Activated T-cell treated with anti-CD3 and anti-CD28 coated beads, Interleukin-2, amount 50 U/mL, for 4 hours (primary cell): ENCODE measurements at regions not wholly inside any gene's neighbourhood (a gene's known extent, or its start where the extent isn't known, plus 50 kb on each side); places are given as distances from the start of the nearest gene placed in this dataset.

ENCODE experiments used
- ATAC-seq, 2 donors: fragments of 200-7000 bp; cut with Tn5 transposase; one replicate each; pipeline ENCODE4 v1.10.0; 2021
- DNase-seq: peaks from one replicate; pipeline ENCODE4 v3.0.0-alpha.2; 2020
- H3K27me3 Mint-ChIP-seq: one replicate; pipeline ENCODE4 v1.8.0; 2021; ENCODE audit warnings: low read depth, mixed read lengths
- H3K36me3 Mint-ChIP-seq: one replicate; pipeline ENCODE4 v1.8.0; 2022; ENCODE audit warnings: mixed read lengths; ENCODE audit not compliant: insufficient read depth
- H3K4me1 Mint-ChIP-seq: one replicate; pipeline ENCODE4 v1.8.0; 2021; ENCODE audit warnings: low read depth, mixed read lengths
- H3K4me3 Mint-ChIP-seq: one replicate; pipeline ENCODE4 v1.8.0; 2021; ENCODE audit warnings: mild to moderate bottlenecking, moderate library complexity, mixed read lengths
- H3K9me3 Mint-ChIP-seq: one replicate; pipeline ENCODE4 v1.8.0; 2021; ENCODE audit warnings: mixed read lengths

- Mint-ChIP-seq H3K9me3 (no peaks in the 10 kb centered on the region), H3K4me1 (peaks cover 13% of the 10 kb centered on the region), H3K27me3 (no peaks in the 10 kb centered on the region), H3K4me3 (no peak overlapping the region), H3K36me3 (no peaks in the 10 kb centered on the region)
- DNase-seq (no peak), ATAC-seq (no peak)
Observed at GRCh38 chr13:104979281-104980030, 1556.0 kb downstream of the EFNB2 start.

- ATAC-seq (no peak), DNase-seq (no peak)
- no peaks in the 10 kb centered on the region for H3K27me3 Mint-ChIP-seq
- no peaks in the 10 kb centered on the region for H3K4me1 Mint-ChIP-seq
- no peak overlapping the region for H3K4me3 Mint-ChIP-seq
- H3K36me3 Mint-ChIP-seq: no peaks in the 10 kb centered on the region
- no peaks in the 10 kb centered on the region for H3K9me3 Mint-ChIP-seq
Observed at GRCh38 chr13:104976986-104977385, 1558.5 kb downstream of the EFNB2 start.

DNA sequence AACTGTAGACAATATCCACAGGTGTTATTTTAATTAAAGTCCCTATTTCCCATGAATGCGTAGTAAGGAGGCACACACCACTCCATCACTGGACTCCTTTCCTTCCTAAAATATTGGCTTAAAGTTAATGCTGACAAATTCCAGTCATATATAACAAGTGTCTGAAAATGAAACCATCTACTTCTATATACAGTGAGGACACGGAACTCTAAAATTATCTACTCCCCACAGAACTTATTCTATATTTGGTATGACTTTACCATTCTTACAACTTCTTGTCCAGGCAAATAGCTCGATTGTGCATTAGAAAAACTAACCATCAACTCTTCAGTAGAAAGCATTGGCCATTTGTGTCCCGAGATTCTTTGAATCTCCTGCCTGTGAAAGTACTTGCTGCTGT lies 1560.2 kb downstream of the EFNB2 start:
- H3K4me1 Mint-ChIP-seq: no peaks in the 10 kb centered on the region
- H3K27me3 Mint-ChIP-seq: no peaks in the 10 kb centered on the region
- ATAC-seq (no peak), DNase-seq (no peak)
- no peaks in the 10 kb centered on the region for H3K36me3 Mint-ChIP-seq
- no peak overlapping the region for H3K4me3 Mint-ChIP-seq
- no peaks in the 10 kb centered on the region for H3K9me3 Mint-ChIP-seq

GRCh38 chr13:104968876-104969275 lies 1566.6 kb downstream of the EFNB2 start:
- no peak overlapping the region for H3K4me3 Mint-ChIP-seq
- no peaks in the 10 kb centered on the region for H3K9me3 Mint-ChIP-seq
- H3K4me1 Mint-ChIP-seq: no peaks in the 10 kb centered on the region
- no peak for DNase-seq
- no peaks in the 10 kb centered on the region for H3K36me3 Mint-ChIP-seq
- H3K27me3 Mint-ChIP-seq: no peaks in the 10 kb centered on the region
- no peak for ATAC-seq

- no peaks in the 10 kb centered on the region for H3K9me3 Mint-ChIP-seq
- no peaks in the 10 kb centered on the region for H3K4me1 Mint-ChIP-seq
- H3K4me3 Mint-ChIP-seq: no peak overlapping the region
- H3K36me3 Mint-ChIP-seq: no peaks in the 10 kb centered on the region
- DNase-seq: no peak
- no peak for ATAC-seq
- H3K27me3 Mint-ChIP-seq: no peaks in the 10 kb centered on the region
Observed at GRCh38 chr13:104967836-104968630, 1567.4 kb downstream of the EFNB2 start.

GRCh38 chr13:104967376-104967775 lies 1568.1 kb downstream of the EFNB2 start:
- no peak for DNase-seq
- H3K36me3 Mint-ChIP-seq: no peaks in the 10 kb centered on the region
- no peaks in the 10 kb centered on the region for H3K27me3 Mint-ChIP-seq
- H3K4me1 Mint-ChIP-seq: no peaks in the 10 kb centered on the region
- H3K4me3 Mint-ChIP-seq: no peak overlapping the region
- H3K9me3 Mint-ChIP-seq: no peaks in the 10 kb centered on the region
- no peak for ATAC-seq

DNA sequence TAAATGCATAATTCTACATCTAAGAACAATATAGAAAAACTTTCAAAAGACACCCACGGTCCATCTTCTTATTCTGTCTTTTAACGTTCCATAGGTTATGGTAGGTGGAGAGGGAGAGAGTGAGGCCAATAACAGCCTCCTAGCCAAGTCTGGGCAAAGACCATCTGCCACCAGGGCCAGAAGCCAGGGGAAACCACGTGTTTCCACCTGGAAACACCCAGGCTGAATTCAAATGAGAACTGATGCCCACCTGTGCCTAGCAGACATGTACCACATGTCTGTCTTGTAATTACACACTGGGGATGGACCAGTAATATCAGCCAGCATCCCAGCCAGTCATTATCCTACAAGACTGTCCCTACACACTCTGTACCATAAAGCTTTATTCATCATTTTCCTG lies 1573.1 kb downstream of the EFNB2 start:
- Mint-ChIP-seq H3K36me3 (no peaks in the 10 kb centered on the region), H3K27me3 (no peaks in the 10 kb centered on the region), H3K9me3 (no peaks in the 10 kb centered on the region), H3K4me1 (no peaks in the 10 kb centered on the region), H3K4me3 (no peak overlapping the region)
- no peak for DNase-seq
- no peak for ATAC-seq

DNA sequence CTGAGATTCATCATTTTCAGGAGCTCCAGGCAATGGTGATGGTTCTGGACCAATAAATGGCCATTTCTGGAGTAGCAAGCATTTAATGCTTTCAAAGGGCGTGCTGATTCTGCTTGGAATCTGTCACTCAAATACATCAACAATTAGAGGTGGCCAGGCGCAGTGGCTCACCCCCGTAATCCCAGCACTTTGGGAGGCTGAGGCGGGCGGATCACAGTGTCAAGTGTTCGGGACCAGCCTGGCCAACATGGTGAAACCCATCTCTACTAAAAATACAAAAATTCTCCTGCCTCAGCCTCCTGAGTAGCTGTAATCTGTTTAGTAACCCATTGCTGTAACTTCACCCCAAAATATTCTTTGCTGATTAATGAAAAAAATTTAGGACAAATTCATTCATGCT lies 1574.2 kb downstream of the EFNB2 start:
- Mint-ChIP-seq H3K4me1 (no peaks in the 10 kb centered on the region), H3K36me3 (no peaks in the 10 kb centered on the region), H3K27me3 (no peaks in the 10 kb centered on the region), H3K4me3 (no peak overlapping the region), H3K9me3 (no peaks in the 10 kb centered on the region)
- ATAC-seq (no peak), DNase-seq (no peak)

DNA sequence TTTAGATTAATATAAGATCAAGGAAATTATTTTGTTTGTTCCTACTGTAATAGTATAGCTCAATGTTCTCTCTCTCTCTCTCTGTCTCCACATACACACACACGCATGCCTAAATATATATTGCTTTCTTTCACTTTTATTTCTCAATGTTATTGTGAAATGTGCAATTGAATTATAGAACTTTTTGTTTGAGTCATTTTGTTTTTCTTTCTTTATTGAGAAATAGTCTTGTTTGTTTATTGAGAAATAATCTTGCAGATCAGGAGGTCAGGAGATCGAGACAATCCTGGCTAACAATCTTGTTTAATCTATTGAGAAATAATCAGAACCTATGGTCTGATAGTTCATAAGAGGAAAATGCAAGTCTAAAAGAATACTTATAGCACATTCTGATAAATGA lies 1581.3 kb downstream of the EFNB2 start:
- ATAC-seq (no peak), DNase-seq (no peak)
- Mint-ChIP-seq H3K36me3 (no peaks in the 10 kb centered on the region), H3K4me3 (no peak overlapping the region), H3K27me3 (no peaks in the 10 kb centered on the region), H3K4me1 (no peaks in the 10 kb centered on the region), H3K9me3 (no peaks in the 10 kb centered on the region)

DNA sequence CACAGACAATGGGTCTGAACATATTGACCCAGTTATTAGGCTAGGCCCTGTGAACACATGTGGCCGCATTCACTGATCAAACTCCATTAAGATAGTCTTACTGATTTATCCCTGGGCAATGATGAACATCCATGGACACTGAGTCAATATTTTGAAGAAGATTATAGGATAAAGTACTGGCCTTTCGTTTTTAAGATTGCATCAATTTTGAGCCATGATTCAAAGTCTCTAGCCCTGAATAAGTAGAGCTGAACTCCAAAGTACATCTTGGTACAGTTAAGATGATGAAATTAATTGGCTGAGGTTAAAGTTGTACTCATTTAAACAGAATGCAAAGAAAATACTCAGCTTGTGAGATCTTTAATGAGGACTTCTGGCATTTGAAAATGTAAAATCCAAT lies 1581.9 kb downstream of the EFNB2 start:
- H3K27me3 Mint-ChIP-seq: no peaks in the 10 kb centered on the region
- no peaks in the 10 kb centered on the region for H3K36me3 Mint-ChIP-seq
- no peaks in the 10 kb centered on the region for H3K4me1 Mint-ChIP-seq
- H3K4me3 Mint-ChIP-seq: no peak overlapping the region
- no peak for ATAC-seq
- DNase-seq: no peak
- H3K9me3 Mint-ChIP-seq: no peaks in the 10 kb centered on the region

DNA sequence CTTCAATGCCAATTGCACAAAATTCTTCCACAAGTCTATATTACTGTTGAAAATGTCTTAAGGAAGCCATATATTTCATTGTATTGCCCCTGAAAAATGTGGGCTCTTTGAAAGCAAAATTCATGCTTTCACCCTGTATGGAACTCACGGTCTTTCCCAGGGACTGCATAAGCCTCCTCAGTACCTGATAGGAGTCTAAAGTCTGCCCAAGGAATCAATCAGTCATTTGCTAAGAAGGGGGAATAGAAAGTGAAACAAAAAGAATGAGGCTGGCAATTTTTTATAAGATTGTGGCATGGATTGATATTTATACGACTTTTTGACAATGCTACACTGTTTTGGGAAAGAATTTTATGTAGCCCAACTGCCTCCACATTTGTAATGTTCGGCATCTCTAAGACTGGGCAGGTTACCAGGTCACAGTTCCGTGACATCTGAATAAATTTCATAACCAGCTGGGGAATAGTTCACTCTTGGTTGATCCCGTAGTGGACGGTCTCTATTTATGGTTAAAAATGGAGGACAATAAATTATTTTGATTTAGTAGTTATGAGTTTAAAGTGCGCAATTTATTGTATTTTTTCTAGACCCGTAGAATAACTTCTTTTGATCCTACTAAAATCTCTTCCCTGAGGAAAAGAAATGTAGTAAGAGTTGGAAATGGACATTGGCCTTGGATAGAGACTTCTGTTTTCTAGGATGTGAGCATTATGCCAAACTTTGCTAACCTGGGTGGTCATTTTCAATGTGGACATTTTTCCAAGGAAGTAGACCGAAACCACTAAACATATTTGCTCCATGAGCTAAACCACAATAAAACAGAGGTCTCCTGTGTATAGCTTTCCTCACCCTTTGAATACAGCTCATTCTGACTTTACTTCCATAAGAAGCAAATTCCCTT lies 1585.4 kb downstream of the EFNB2 start:
- DNase-seq (no peak), ATAC-seq (no peak)
- H3K9me3 Mint-ChIP-seq: no peaks in the 10 kb centered on the region
- H3K27me3 Mint-ChIP-seq: no peaks in the 10 kb centered on the region
- H3K36me3 Mint-ChIP-seq: no peaks in the 10 kb centered on the region
- no peaks in the 10 kb centered on the region for H3K4me1 Mint-ChIP-seq
- H3K4me3 Mint-ChIP-seq: no peak overlapping the region

GRCh38 chr13:104944176-104944575 lies 1591.3 kb downstream of the EFNB2 start:
- H3K27me3 Mint-ChIP-seq: no peaks in the 10 kb centered on the region
- ATAC-seq: no peak
- no peaks in the 10 kb centered on the region for H3K9me3 Mint-ChIP-seq
- no peaks in the 10 kb centered on the region for H3K4me1 Mint-ChIP-seq
- no peak for DNase-seq
- no peak overlapping the region for H3K4me3 Mint-ChIP-seq
- H3K36me3 Mint-ChIP-seq: no peaks in the 10 kb centered on the region

GRCh38 chr13:104943331-104943730 lies 1592.1 kb downstream of the EFNB2 start:
- H3K36me3 Mint-ChIP-seq: no peaks in the 10 kb centered on the region
- DNase-seq (no peak), ATAC-seq (no peak)
- no peak overlapping the region for H3K4me3 Mint-ChIP-seq
- no peaks in the 10 kb centered on the region for H3K4me1 Mint-ChIP-seq
- no peaks in the 10 kb centered on the region for H3K27me3 Mint-ChIP-seq
- H3K9me3 Mint-ChIP-seq: no peaks in the 10 kb centered on the region

DNA sequence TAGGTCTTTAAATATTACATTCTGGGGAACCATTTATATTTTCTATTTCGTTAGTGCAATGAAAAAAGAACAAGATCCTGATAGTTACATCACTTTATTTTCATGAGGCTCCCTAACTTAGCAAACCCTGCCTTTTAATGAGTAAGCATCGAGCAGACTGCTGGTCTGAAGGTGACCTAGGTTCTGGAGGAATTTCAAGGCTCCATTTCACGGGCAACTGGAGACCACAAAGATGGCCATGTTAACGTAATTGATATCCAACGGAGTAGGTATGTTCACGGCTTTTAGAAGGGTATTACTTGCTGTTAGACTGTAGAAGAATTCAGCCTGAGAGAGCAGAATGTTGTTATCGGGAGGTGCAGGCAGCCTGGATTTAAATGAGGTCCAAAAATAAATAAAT lies 1597.6 kb downstream of the EFNB2 start:
- Mint-ChIP-seq H3K4me3 (no peak overlapping the region), H3K36me3 (no peaks in the 10 kb centered on the region), H3K4me1 (no peaks in the 10 kb centered on the region)

More for the DNA sequence above, 1597.6 kb downstream of the EFNB2 start:
- no peak for DNase-seq
- no peaks in the 10 kb centered on the region for H3K9me3 Mint-ChIP-seq
- ATAC-seq: no peak
- no peaks in the 10 kb centered on the region for H3K27me3 Mint-ChIP-seq
